Hepatocyte (in vitro differentiated cells): ENCODE measurements at regions not wholly inside any gene's neighbourhood (a gene's known extent, or its start where the extent isn't known, plus 50 kb on each side); places are given as distances from the start of the nearest gene placed in this dataset.

Experiments used
- DNase-seq: peaks from one replicate; pipeline ENCODE4 v3.0.0-alpha.2; 2016; ENCODE audit warnings: low spot score
- H2AFZ ChIP-seq: fragments of 200-600 bp; sonication (generic); 2 replicates; pipeline ENCODE4 v1.6.0; 2016; ENCODE audit warnings: antibody characterized with exemption, mild to moderate bottlenecking
- H3K27ac ChIP-seq: fragments of 200-600 bp; sonication (generic); 2 replicates; pipeline ENCODE4 v1.5.1; 2016; ENCODE audit warnings: mild to moderate bottlenecking
- H3K27me3 ChIP-seq: fragments of 200-600 bp; sonication (generic); 2 replicates; pipeline ENCODE4 v1.6.1; 2016
- H3K36me3 ChIP-seq: fragments of 200-600 bp; sonication (generic); replicated peaks from 2 replicates; pipeline ENCODE4 v1.5.1; 2016; ENCODE audit warnings: low read depth; ENCODE audit not compliant: insufficient read depth
- H3K4me1 ChIP-seq: fragments of 200-600 bp; sonication (generic); 2 replicates; pipeline ENCODE4 v1.5.1; 2016; ENCODE audit warnings: mild to moderate bottlenecking, moderate library complexity; ENCODE audit not compliant: insufficient read depth
- H3K4me2 ChIP-seq: fragments of 200-600 bp; sonication (generic); 2 replicates; pipeline ENCODE4 v1.6.0; 2016
- H3K4me3 ChIP-seq: fragments of 200-600 bp; sonication (generic); 2 replicates; pipeline ENCODE4 v1.5.1; 2016; ENCODE audit warnings: mild to moderate bottlenecking
- H3K79me2 ChIP-seq: fragments of 200-600 bp; sonication (generic); 2 replicates; pipeline ENCODE4 v1.6.0; 2017; ENCODE audit warnings: mild to moderate bottlenecking
- H3K9me2 ChIP-seq: fragments of 200-600 bp; sonication (generic); replicated peaks from 2 replicates; pipeline ENCODE4 v1.6.0; 2017; ENCODE audit warnings: mild to moderate bottlenecking; ENCODE audit not compliant: insufficient read depth
- H3K9me3 ChIP-seq: fragments of 200-600 bp; sonication (generic); 2 replicates; pipeline ENCODE4 v1.5.1; 2016; ENCODE audit warnings: low read depth, mild to moderate bottlenecking
- H4K20me1 ChIP-seq: fragments of 200-600 bp; sonication (generic); 2 replicates; pipeline ENCODE4 v1.6.0; 2016; ENCODE audit warnings: mild to moderate bottlenecking; ENCODE audit not compliant: insufficient read depth, poor library complexity, severe bottlenecking
- CTCF ChIP-seq: fragments of 200-600 bp; sonication (generic); IDR thresholded peaks from 2 replicates; pipeline ENCODE4 v1.5.1; 2016; ENCODE audit warnings: antibody characterized with exemption, mild to moderate bottlenecking; ENCODE audit not compliant: poor library complexity
- EZH2 ChIP-seq: fragments of 200-600 bp; sonication (generic); IDR thresholded peaks from 2 replicates; pipeline ENCODE4 v1.6.1; 2016; ENCODE audit warnings: antibody characterized with exemption, mild to moderate bottlenecking, borderline replicate concordance
- EZH2phosphoT487 ChIP-seq: fragments of 200-600 bp; sonication (generic); IDR thresholded peaks from one replicate; pipeline ENCODE4 v1.6.1; 2018; ENCODE audit warnings: antibody characterized with exemption, mild to moderate bottlenecking, low read depth, moderate library complexity; ENCODE audit not compliant: unreplicated experiment, severe bottlenecking
- WGBS: methylation state at CpG from one replicate; pipeline ENCODE4 v1.1.6; 2016; ENCODE audit warnings: low lambda C conversion rate; ENCODE audit errors: missing lambda C conversion rate; 5-methylcytosine and 5-hydroxymethylcytosine counted together

- Histone ChIP-seq H3K27me3 (no peaks in the 10 kb centered on the region), H3K4me3 (no peak overlapping the region), H3K9me3 (no peaks in the 10 kb centered on the region), H4K20me1 (no peaks in the 10 kb centered on the region), H2AFZ (no peak overlapping the region), H3K9me2 (no peaks in the 10 kb centered on the region), H3K4me1 (peaks cover 8% of the 10 kb centered on the region), H3K27ac (no peak overlapping the region), H3K4me2 (no peak overlapping the region), H3K36me3 (no peaks in the 10 kb centered on the region), H3K79me2 (no peaks in the 10 kb centered on the region)
- DNase-seq, result no peak
- WGBS, result 68% methylated on average over 2 of the region's 2 CpGs
- TF ChIP-seq EZH2 (no peak), EZH2phosphoT487 (no peak), CTCF (no peak)
Observed at GRCh38 chr2:136207665-136208064, 89.7 kb upstream of the CXCR4 start.

GRCh38 chr2:136207030-136207623 is 89.2 kb upstream of the CXCR4 start:
- H2AFZ ChIP-seq, result no peak overlapping the region
- no peak overlapping the region for H3K27ac ChIP-seq
- 71% methylated on average over 4 of the region's 4 CpGs for WGBS
- H4K20me1 ChIP-seq, result no peaks in the 10 kb centered on the region
- TF ChIP-seq CTCF (no peak), EZH2 (no peak), EZH2phosphoT487 (no peak)
- no peak overlapping the region for H3K4me3 ChIP-seq
- no peak overlapping the region for H3K4me2 ChIP-seq
- H3K27me3 ChIP-seq, result no peaks in the 10 kb centered on the region
- no peaks in the 10 kb centered on the region for H3K9me3 ChIP-seq
- DNase-seq, result no peak
- no peaks in the 10 kb centered on the region for H3K9me2 ChIP-seq
- no peaks in the 10 kb centered on the region for H3K36me3 ChIP-seq
- peaks cover 8% of the 10 kb centered on the region for H3K4me1 ChIP-seq
- H3K79me2 ChIP-seq, result no peaks in the 10 kb centered on the region

GRCh38 chr2:136206613-136207012 is 88.7 kb upstream of the CXCR4 start:
- WGBS, result 82% methylated on average over 7 of the region's 7 CpGs
- H3K36me3 ChIP-seq, result no peaks in the 10 kb centered on the region
- no peaks in the 10 kb centered on the region for H3K9me3 ChIP-seq
- H3K27me3 ChIP-seq, result no peaks in the 10 kb centered on the region
- no peaks in the 10 kb centered on the region for H4K20me1 ChIP-seq
- no peaks in the 10 kb centered on the region for H3K9me2 ChIP-seq
- H3K4me1 ChIP-seq, result peaks cover 8% of the 10 kb centered on the region
- no peak overlapping the region for H3K4me3 ChIP-seq
- DNase-seq, result no peak
- no peak overlapping the region for H3K27ac ChIP-seq
- no peak overlapping the region for H2AFZ ChIP-seq
- H3K79me2 ChIP-seq, result no peaks in the 10 kb centered on the region
- no peak overlapping the region for H3K4me2 ChIP-seq
- TF ChIP-seq CTCF (no peak), EZH2phosphoT487 (no peak), EZH2 (no peak)

- Histone ChIP-seq H3K36me3 (no peaks in the 10 kb centered on the region), H3K79me2 (no peaks in the 10 kb centered on the region), H3K27me3 (no peaks in the 10 kb centered on the region), H3K9me3 (no peaks in the 10 kb centered on the region), H4K20me1 (no peaks in the 10 kb centered on the region), H3K4me3 (no peak overlapping the region), H3K27ac (no peak overlapping the region), H3K4me1 (peaks cover 8% of the 10 kb centered on the region), H2AFZ (no peak overlapping the region), H3K4me2 (no peak overlapping the region), H3K9me2 (no peaks in the 10 kb centered on the region)
- TF ChIP-seq CTCF, result no peak
- no peak for TF ChIP-seq EZH2
- no peak for TF ChIP-seq EZH2phosphoT487
- whole genome bisulfite sequencing, result 92% methylated on average over 3 of the region's 3 CpGs
- DNase-seq, result no peak
Observed at GRCh38 chr2:136205615-136206014, 87.7 kb upstream of the CXCR4 start.
